PC-3 (cell line): ENCODE measurements at regions not wholly inside any gene's neighbourhood (a gene's known extent, or its start where the extent isn't known, plus 50 kb on each side); places are given as distances from the start of the nearest gene placed in this dataset.

Source experiments
- ATAC-seq: fragments of 200-7000 bp; cut with Tn5 transposase; 2 replicates; pipeline ENCODE4 v1.9.1; 2020; ENCODE audit warnings: mild to moderate bottlenecking, moderate library complexity
- BruUV-seq: library from RNA; stranded (reverse); fragments of 400-500 nt; replicated peaks from 2 replicates; lab custom pipeline; 2021; lab: Mats Ljungman, UMichigan
- CTCF ChIA-PET: fragments of 300-600 bp; sonication (Branson Sonifier 250); formaldehyde crosslinking; loops from one replicate; lab custom pipeline; 2022; ENCODE audit warnings: antibody characterized with exemption; lab: Charles Lee
- POLR2A ChIA-PET: fragments of 300-600 bp; sonication (Branson Sonifier 250); formaldehyde crosslinking; loops from one replicate; lab custom pipeline; 2022; ENCODE audit warnings: antibody characterized with exemption; ENCODE audit not compliant: unreplicated experiment; lab: Charles Lee
- DNase-seq: peaks from one replicate; pipeline ENCODE4 v3.0.0-alpha.2; 2015
- H2AFZ ChIP-seq: fragments of 300-600 bp; sonication (generic); 2 replicates; pipeline ENCODE4 v1.6.0; 2016; ENCODE audit warnings: antibody characterized with exemption, low read length
- H3F3A ChIP-seq: fragments of 300-600 bp; sonication (generic); one replicate; pipeline ENCODE4 v1.6.0; 2017; ENCODE audit warnings: antibody characterized with exemption, low read length, control low read depth, mild to moderate bottlenecking; ENCODE audit not compliant: unreplicated experiment
- H3K27ac ChIP-seq: fragments of 300-600 bp; sonication (generic); 2 replicates; pipeline ENCODE4 v1.5.1; 2016; ENCODE audit warnings: mild to moderate bottlenecking, low read length
- H3K27me3 ChIP-seq: fragments of 300-600 bp; sonication (generic); 2 replicates; pipeline ENCODE4 v1.6.1; 2016; ENCODE audit warnings: low read length, mixed read lengths
- H3K36me3 ChIP-seq: fragments of 300-600 bp; sonication (generic); 2 replicates; pipeline ENCODE4 v1.6.1; 2016; ENCODE audit warnings: low read depth, mixed run types, low read length, mixed read lengths
- H3K4me1 ChIP-seq: fragments of 300-600 bp; sonication (generic); 2 replicates; pipeline ENCODE4 v1.5.1; 2016; ENCODE audit warnings: low read length; ENCODE audit not compliant: insufficient read depth
- H3K4me2 ChIP-seq: fragments of 300-600 bp; sonication (generic); 2 replicates; pipeline ENCODE4 v1.6.0; 2016; ENCODE audit warnings: low read length
- H3K4me3 ChIP-seq: fragments of 300-600 bp; sonication (generic); 2 replicates; pipeline ENCODE4 v1.5.1; 2016; ENCODE audit warnings: mild to moderate bottlenecking, low read length, mixed read lengths
- H3K79me2 ChIP-seq: fragments of 300-600 bp; sonication (generic); 2 replicates; pipeline ENCODE4 v1.6.1; 2017; ENCODE audit warnings: low read length, mixed read lengths
- H3K9ac ChIP-seq: fragments of 300-600 bp; sonication (generic); 2 replicates; pipeline ENCODE4 v1.6.0; 2016; ENCODE audit warnings: mild to moderate bottlenecking, low read length
- H3K9me2 ChIP-seq: fragments of 300-600 bp; sonication (generic); replicated peaks from 2 replicates; pipeline ENCODE4 v1.6.1; 2016; ENCODE audit warnings: mixed run types, low read length, mixed read lengths
- H3K9me3 ChIP-seq: fragments of 300-600 bp; sonication (generic); 2 replicates; pipeline ENCODE4 v1.6.1; 2016; ENCODE audit warnings: low read length, mixed read lengths
- H4K20me1 ChIP-seq: fragments of 300-600 bp; sonication (generic); 2 replicates; pipeline ENCODE4 v1.6.1; 2016; ENCODE audit warnings: low read length, mixed read lengths
- EZH2 ChIP-seq: fragments of 300-600 bp; sonication (generic); IDR thresholded peaks from one replicate; pipeline ENCODE4 v1.6.1; 2017; ENCODE audit warnings: antibody characterized with exemption, mild to moderate bottlenecking, low read length; ENCODE audit not compliant: unreplicated experiment
- EZH2phosphoT487 ChIP-seq: fragments of 300-600 bp; sonication (generic); IDR thresholded peaks from 2 replicates; pipeline ENCODE4 v1.6.1; 2018; ENCODE audit warnings: mild to moderate bottlenecking, antibody characterized with exemption, low read length, borderline replicate concordance
- intact Hi-C: fragments of 100-400 bp; cut with micrococcal nuclease; formaldehyde crosslinking; loops from 2 replicates; pipeline ENCODE4 v1.9.0; 2023
- TF ChIP-seq, protein P1 (sequence below): fragments of 300-600 bp; sonication (generic); conservative IDR thresholded peaks from 2 replicates; pipeline ENCODE4 v1.5.1; 2017; ENCODE audit warnings: antibody characterized with exemption, low read depth, mild to moderate bottlenecking, low read length

DNA sequence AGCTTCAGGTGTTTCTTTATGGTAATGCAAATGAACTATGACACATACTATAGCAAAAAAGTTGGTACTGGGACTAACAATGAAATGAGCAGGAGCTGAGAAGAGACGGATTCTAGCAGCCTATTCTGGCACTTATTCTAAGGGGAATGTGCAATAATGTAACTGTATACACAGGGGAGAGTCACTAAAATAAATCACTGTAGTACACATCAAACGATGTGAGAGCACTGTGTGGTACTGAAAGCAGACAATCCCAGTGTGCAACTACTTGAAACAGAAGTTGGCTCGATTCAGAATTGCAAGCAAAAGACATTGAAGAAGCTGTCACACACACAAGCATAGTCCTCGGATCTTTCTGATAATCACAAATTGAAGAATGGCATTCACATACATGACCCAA, 1713.0 kb upstream of the CDH9 start:
- POLR2A ChIA-PET = no interaction called here
- no peak overlapping the region for H3K4me3 ChIP-seq
- H3K27ac ChIP-seq = no peak overlapping the region
- no peaks in the 10 kb centered on the region for H4K20me1 ChIP-seq
- H3K79me2 ChIP-seq = no peaks in the 10 kb centered on the region
- H3F3A ChIP-seq = no peaks in the 10 kb centered on the region
- no peak for ATAC-seq
- H3K9ac ChIP-seq = no peak overlapping the region
- intact Hi-C loops = no loop called here
- no peaks in the 10 kb centered on the region for H3K9me3 ChIP-seq
- CTCF ChIA-PET = no interaction called here
- H3K27me3 ChIP-seq = no peaks in the 10 kb centered on the region
- no peaks in the 10 kb centered on the region for H3K9me2 ChIP-seq
- H2AFZ ChIP-seq = peak overlapping the region; percentile 50; the same call in 1 of the 2 replicates
- no peaks in the 10 kb centered on the region for H3K4me1 ChIP-seq
- DNase-seq = no peak
- H3K36me3 ChIP-seq = no peaks in the 10 kb centered on the region
- no TSS peak for BruUV-seq
- no peak overlapping the region for H3K4me2 ChIP-seq
- TF ChIP-seq, protein P1, sequence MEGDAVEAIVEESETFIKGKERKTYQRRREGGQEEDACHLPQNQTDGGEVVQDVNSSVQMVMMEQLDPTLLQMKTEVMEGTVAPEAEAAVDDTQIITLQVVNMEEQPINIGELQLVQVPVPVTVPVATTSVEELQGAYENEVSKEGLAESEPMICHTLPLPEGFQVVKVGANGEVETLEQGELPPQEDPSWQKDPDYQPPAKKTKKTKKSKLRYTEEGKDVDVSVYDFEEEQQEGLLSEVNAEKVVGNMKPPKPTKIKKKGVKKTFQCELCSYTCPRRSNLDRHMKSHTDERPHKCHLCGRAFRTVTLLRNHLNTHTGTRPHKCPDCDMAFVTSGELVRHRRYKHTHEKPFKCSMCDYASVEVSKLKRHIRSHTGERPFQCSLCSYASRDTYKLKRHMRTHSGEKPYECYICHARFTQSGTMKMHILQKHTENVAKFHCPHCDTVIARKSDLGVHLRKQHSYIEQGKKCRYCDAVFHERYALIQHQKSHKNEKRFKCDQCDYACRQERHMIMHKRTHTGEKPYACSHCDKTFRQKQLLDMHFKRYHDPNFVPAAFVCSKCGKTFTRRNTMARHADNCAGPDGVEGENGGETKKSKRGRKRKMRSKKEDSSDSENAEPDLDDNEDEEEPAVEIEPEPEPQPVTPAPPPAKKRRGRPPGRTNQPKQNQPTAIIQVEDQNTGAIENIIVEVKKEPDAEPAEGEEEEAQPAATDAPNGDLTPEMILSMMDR = no peak
- no peak for TF ChIP-seq EZH2
- TF ChIP-seq EZH2phosphoT487 = no peak

DNA sequence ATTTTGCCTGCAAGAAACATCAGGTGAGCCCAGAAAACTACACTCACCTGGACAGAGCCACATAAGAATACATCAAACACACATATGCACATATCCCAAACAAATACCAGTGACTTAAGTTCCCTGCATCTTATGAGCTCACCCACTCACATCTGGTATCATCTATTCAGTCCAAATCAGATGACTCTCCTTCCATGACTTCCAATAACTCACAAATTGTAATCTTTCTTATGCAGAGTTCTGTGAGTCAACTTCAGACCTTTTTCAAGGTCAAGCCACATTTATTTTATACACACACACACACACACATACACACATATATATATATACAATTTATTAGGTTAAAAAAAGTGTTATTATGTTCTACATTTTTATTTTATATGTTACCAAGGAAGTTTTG, 1711.9 kb upstream of the CDH9 start:
- Histone ChIP-seq H3K4me3 (no peak overlapping the region), H3K9me3 (no peaks in the 10 kb centered on the region), H3K79me2 (no peaks in the 10 kb centered on the region), H3F3A (no peaks in the 10 kb centered on the region), H3K36me3 (no peaks in the 10 kb centered on the region), H3K4me1 (no peaks in the 10 kb centered on the region), H4K20me1 (no peaks in the 10 kb centered on the region), H3K4me2 (no peak overlapping the region), H3K9ac (no peak overlapping the region), H3K27ac (no peak overlapping the region), H3K27me3 (no peaks in the 10 kb centered on the region), H3K9me2 (no peaks in the 10 kb centered on the region), H2AFZ (no peak overlapping the region)
- no peak for TF ChIP-seq EZH2
- TF ChIP-seq EZH2phosphoT487 = no peak
- TF ChIP-seq, protein P1 = no peak
- ChIA-PET POLR2A (no interaction called here), CTCF (no interaction called here)
- ATAC-seq = no peak
- BruUV-seq = no TSS peak
- DNase-seq = no peak
- intact Hi-C loops = no loop called here

DNA sequence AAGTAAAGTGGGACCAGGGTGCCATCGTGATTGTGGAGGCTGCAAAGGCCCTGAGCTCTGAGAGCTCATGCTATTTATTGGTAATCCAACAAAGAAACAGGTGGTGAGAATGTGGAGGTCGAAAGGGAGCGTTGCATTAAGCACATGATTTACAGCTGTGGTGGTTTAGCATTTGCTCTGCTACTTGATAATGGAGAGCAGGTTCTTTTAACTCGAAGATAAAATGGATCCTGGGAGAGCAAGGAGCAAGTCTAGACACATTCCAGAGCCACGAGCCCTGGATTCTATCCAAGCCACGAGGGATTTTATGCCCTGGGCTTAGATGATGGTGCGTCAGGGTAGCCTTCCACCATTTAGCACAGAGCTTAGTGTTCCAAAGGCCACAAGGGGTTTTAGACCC, 1710.1 kb upstream of the CDH9 start:
- TF ChIP-seq EZH2 = no peak
- TF ChIP-seq, protein P1 = no peak
- TF ChIP-seq EZH2phosphoT487 = no peak
- Histone ChIP-seq H3K9ac (no peak overlapping the region), H3K27me3 (no peaks in the 10 kb centered on the region), H3K4me2 (no peak overlapping the region), H3F3A (no peaks in the 10 kb centered on the region), H3K4me3 (no peak overlapping the region), H3K79me2 (no peaks in the 10 kb centered on the region), H3K36me3 (no peaks in the 10 kb centered on the region), H3K27ac (no peak overlapping the region), H3K4me1 (0 out of 2 replicates have a peak, but pooled peaks cover under 1% of the 10 kb centered on the region), H2AFZ (peak overlapping the region; percentile 3; the same call in 1 of the 2 replicates), H3K9me3 (no peaks in the 10 kb centered on the region), H3K9me2 (no peaks in the 10 kb centered on the region), H4K20me1 (no peaks in the 10 kb centered on the region)
- ChIA-PET POLR2A (no interaction called here), CTCF (no interaction called here)
- ATAC-seq (no peak), DNase-seq (no peak)
- no TSS peak for BruUV-seq
- intact Hi-C loops = no loop called here
